Activated CD4-positive, alpha-beta memory T cell treated with anti-CD3 and anti-CD28 coated beads, Interleukin-2, amount 10 ng/mL, durations not matched to agents 7 days and 5 days (primary cell): ENCODE measurements at regions not wholly inside any gene's neighbourhood (a gene's known extent, or its start where the extent isn't known, plus 50 kb on each side); places are given as distances from the start of the nearest gene placed in this dataset.

Experiments
- CTCF ChIA-PET: fragments of 350-600 bp; sonication (Branson Sonifier 250); formaldehyde crosslinking; loops from one replicate; lab custom pipeline; 2021; ENCODE audit warnings: antibody characterized with exemption, inconsistent platforms; lab: Charles Lee
- POLR2A ChIA-PET: fragments of 350-600 bp; sonication (Branson Sonifier 250); formaldehyde crosslinking; loops from one replicate; lab custom pipeline; 2021; ENCODE audit warnings: antibody characterized with exemption; lab: Charles Lee
- DNase-seq: peaks from one replicate; pipeline ENCODE4 v3.0.0-alpha.2; 2020
- H3K27ac Mint-ChIP-seq: one replicate; pipeline ENCODE4 v1.8.0; 2021; ENCODE audit warnings: mild to moderate bottlenecking, mixed read lengths
- H3K27me3 Mint-ChIP-seq: one replicate; pipeline ENCODE4 v1.8.0; 2021; ENCODE audit warnings: mixed read lengths
- H3K36me3 Mint-ChIP-seq: one replicate; pipeline ENCODE4 v1.8.0; 2021; ENCODE audit warnings: low read depth, mixed read lengths
- H3K4me1 Mint-ChIP-seq: one replicate; pipeline ENCODE4 v1.8.0; 2021; ENCODE audit warnings: mixed read lengths
- H3K4me3 Mint-ChIP-seq: one replicate; pipeline ENCODE4 v1.8.0; 2021; ENCODE audit warnings: mild to moderate bottlenecking, mixed read lengths
- H3K9me3 Mint-ChIP-seq: one replicate; pipeline ENCODE4 v1.8.0; 2021; ENCODE audit warnings: mixed read lengths

GRCh38 chr4:71130827-71131603 is 137.6 kb downstream of the DCK start:
- Mint-ChIP-seq H3K4me3 (no peak overlapping the region), H3K27ac (no peak overlapping the region), H3K9me3 (no peaks in the 10 kb centered on the region), H3K4me1 (no peaks in the 10 kb centered on the region), H3K36me3 (no peaks in the 10 kb centered on the region), H3K27me3 (no peaks in the 10 kb centered on the region)
- no peak for DNase-seq
- ChIA-PET CTCF (no interaction called here), POLR2A (no interaction called here)

- Mint-ChIP-seq H3K27me3 (no peaks in the 10 kb centered on the region), H3K4me3 (no peak overlapping the region), H3K36me3 (no peaks in the 10 kb centered on the region), H3K9me3 (no peaks in the 10 kb centered on the region), H3K4me1 (no peaks in the 10 kb centered on the region), H3K27ac (no peak overlapping the region)
- POLR2A ChIA-PET = no interaction called here
- CTCF ChIA-PET = no interaction called here
- DNase-seq = no peak
Measured at GRCh38 chr4:71132486-71132885, 139.0 kb downstream of the DCK start.

- Mint-ChIP-seq H3K36me3 (no peaks in the 10 kb centered on the region), H3K9me3 (no peaks in the 10 kb centered on the region), H3K4me1 (no peaks in the 10 kb centered on the region), H3K4me3 (no peak overlapping the region), H3K27me3 (no peaks in the 10 kb centered on the region), H3K27ac (no peak overlapping the region)
- CTCF ChIA-PET = no interaction called here
- DNase-seq = no peak
- POLR2A ChIA-PET = no interaction called here
Measured at GRCh38 chr4:71133491-71133890, 140.0 kb downstream of the DCK start.

GRCh38 chr4:71136071-71136470 is 142.6 kb downstream of the DCK start:
- DNase-seq = no peak
- no peak overlapping the region for H3K4me3 Mint-ChIP-seq
- peaks cover 1% of the 10 kb centered on the region for H3K4me1 Mint-ChIP-seq
- ChIA-PET POLR2A (no interaction called here), CTCF (interaction anchor here (0.6 kb wide), 1 partner anchor 126 kb away, joined by 4 read pairs; no protein-coding TSS in a partner anchor)
- H3K27ac Mint-ChIP-seq = no peak overlapping the region
- H3K9me3 Mint-ChIP-seq = no peaks in the 10 kb centered on the region
- no peaks in the 10 kb centered on the region for H3K27me3 Mint-ChIP-seq
- H3K36me3 Mint-ChIP-seq = no peaks in the 10 kb centered on the region

- no peaks in the 10 kb centered on the region for H3K36me3 Mint-ChIP-seq
- no peak for DNase-seq
- no peaks in the 10 kb centered on the region for H3K9me3 Mint-ChIP-seq
- ChIA-PET POLR2A (no interaction called here), CTCF (no interaction called here)
- H3K4me3 Mint-ChIP-seq = no peak overlapping the region
- peaks cover 5% of the 10 kb centered on the region for H3K4me1 Mint-ChIP-seq
- H3K27ac Mint-ChIP-seq = no peak overlapping the region
- no peaks in the 10 kb centered on the region for H3K27me3 Mint-ChIP-seq
Measured at GRCh38 chr4:71138007-71138615, 144.7 kb downstream of the DCK start.

GRCh38 chr4:71140563-71140962 is 147.1 kb downstream of the DCK start:
- no peak for DNase-seq
- no peaks in the 10 kb centered on the region for H3K9me3 Mint-ChIP-seq
- CTCF ChIA-PET = no interaction called here
- no peaks in the 10 kb centered on the region for H3K27me3 Mint-ChIP-seq
- POLR2A ChIA-PET = no interaction called here
- no peak overlapping the region for H3K4me3 Mint-ChIP-seq
- H3K4me1 Mint-ChIP-seq = peaks cover 5% of the 10 kb centered on the region
- H3K27ac Mint-ChIP-seq = no peak overlapping the region
- H3K36me3 Mint-ChIP-seq = no peaks in the 10 kb centered on the region

- Mint-ChIP-seq H3K36me3 (no peaks in the 10 kb centered on the region), H3K27ac (no peak overlapping the region), H3K9me3 (no peaks in the 10 kb centered on the region), H3K27me3 (no peaks in the 10 kb centered on the region), H3K4me1 (peaks cover 5% of the 10 kb centered on the region), H3K4me3 (no peak overlapping the region)
- ChIA-PET POLR2A (no interaction called here), CTCF (no interaction called here)
- no peak for DNase-seq
Measured at GRCh38 chr4:71141125-71141524, 147.7 kb downstream of the DCK start.

- H3K27ac Mint-ChIP-seq = no peak overlapping the region
- ChIA-PET CTCF (no interaction called here), POLR2A (no interaction called here)
- DNase-seq = no peak
- no peaks in the 10 kb centered on the region for H3K4me1 Mint-ChIP-seq
- H3K4me3 Mint-ChIP-seq = no peak overlapping the region
- no peaks in the 10 kb centered on the region for H3K36me3 Mint-ChIP-seq
- H3K9me3 Mint-ChIP-seq = no peaks in the 10 kb centered on the region
- H3K27me3 Mint-ChIP-seq = no peaks in the 10 kb centered on the region
Measured at GRCh38 chr4:71147261-71147660, 153.8 kb downstream of the DCK start.

- CTCF ChIA-PET = no interaction called here
- Mint-ChIP-seq H3K4me1 (no peaks in the 10 kb centered on the region), H3K27ac (no peak overlapping the region), H3K27me3 (no peaks in the 10 kb centered on the region), H3K4me3 (no peak overlapping the region), H3K9me3 (no peaks in the 10 kb centered on the region), H3K36me3 (no peaks in the 10 kb centered on the region)
- POLR2A ChIA-PET = no interaction called here
- no peak for DNase-seq
Measured at GRCh38 chr4:71148545-71148944, 155.1 kb downstream of the DCK start.

GRCh38 chr4:71151054-71151453 is 157.6 kb downstream of the DCK start:
- ChIA-PET CTCF (no interaction called here), POLR2A (no interaction called here)
- no peak for DNase-seq
- Mint-ChIP-seq H3K9me3 (no peaks in the 10 kb centered on the region), H3K36me3 (no peaks in the 10 kb centered on the region), H3K27me3 (peaks cover 2% of the 10 kb centered on the region), H3K4me1 (no peaks in the 10 kb centered on the region), H3K27ac (no peak overlapping the region), H3K4me3 (no peak overlapping the region)

GRCh38 chr4:71156616-71157015 is 163.2 kb downstream of the DCK start:
- ChIA-PET POLR2A (no interaction called here), CTCF (no interaction called here)
- no peak for DNase-seq
- Mint-ChIP-seq H3K27ac (no peak overlapping the region), H3K4me1 (no peaks in the 10 kb centered on the region), H3K27me3 (peaks cover 7% of the 10 kb centered on the region), H3K4me3 (no peak overlapping the region), H3K9me3 (no peaks in the 10 kb centered on the region), H3K36me3 (no peaks in the 10 kb centered on the region)

- H3K27ac Mint-ChIP-seq = no peak overlapping the region
- no peak for DNase-seq
- H3K4me1 Mint-ChIP-seq = no peaks in the 10 kb centered on the region
- ChIA-PET POLR2A (no interaction called here), CTCF (no interaction called here)
- H3K27me3 Mint-ChIP-seq = peaks cover 7% of the 10 kb centered on the region
- no peaks in the 10 kb centered on the region for H3K9me3 Mint-ChIP-seq
- no peaks in the 10 kb centered on the region for H3K36me3 Mint-ChIP-seq
- no peak overlapping the region for H3K4me3 Mint-ChIP-seq
Measured at GRCh38 chr4:71162386-71162785, 168.9 kb downstream of the DCK start.

GRCh38 chr4:71163317-71163716 is 169.9 kb downstream of the DCK start:
- H3K4me1 Mint-ChIP-seq = no peaks in the 10 kb centered on the region
- CTCF ChIA-PET = no interaction called here
- H3K4me3 Mint-ChIP-seq = no peak overlapping the region
- POLR2A ChIA-PET = no interaction called here
- H3K27ac Mint-ChIP-seq = no peak overlapping the region
- no peak for DNase-seq
- H3K27me3 Mint-ChIP-seq = peaks cover 8% of the 10 kb centered on the region
- no peaks in the 10 kb centered on the region for H3K36me3 Mint-ChIP-seq
- H3K9me3 Mint-ChIP-seq = no peaks in the 10 kb centered on the region

GRCh38 chr4:71167083-71167482 is 171.7 kb upstream of the SLC4A4 start:
- no peak for DNase-seq
- POLR2A ChIA-PET = no interaction called here
- H3K4me3 Mint-ChIP-seq = no peak overlapping the region
- H3K9me3 Mint-ChIP-seq = no peaks in the 10 kb centered on the region
- no peak overlapping the region for H3K27ac Mint-ChIP-seq
- H3K36me3 Mint-ChIP-seq = no peaks in the 10 kb centered on the region
- H3K27me3 Mint-ChIP-seq = peaks cover 4% of the 10 kb centered on the region
- CTCF ChIA-PET = no interaction called here
- H3K4me1 Mint-ChIP-seq = no peaks in the 10 kb centered on the region
